Ovary (tissue), 7 donors: ENCODE measurements at regions not wholly inside any gene's neighbourhood (a gene's known extent, or its start where the extent isn't known, plus 50 kb on each side); places are given as distances from the start of the nearest gene placed in this dataset.

ENCODE experiments used
- DNase-seq, 5 donors: peaks; one replicate each; pipeline ENCODE4 v3.0.0-alpha.2; 2019 to 2020
- H3K27ac ChIP-seq, 2 donors: fragments of 200-600 bp; one replicate each; pipeline versions ENCODE4 v1.5.1 to v1.8.0; 2019 to 2022
- H3K27me3 ChIP-seq: fragments of 200-600 bp; one replicate; pipeline ENCODE4 v1.8.0; 2022
- H3K36me3 ChIP-seq: fragments of 200-600 bp; sonication (generic); one replicate; pipeline ENCODE4 v1.5.1; 2019
- H3K4me1 ChIP-seq: one replicate; pipeline ENCODE4 v1.8.1; 2013; ENCODE audit warnings: mild to moderate bottlenecking, moderate library complexity; ENCODE audit not compliant: insufficient read depth
- H3K4me3 ChIP-seq: fragments of 200-600 bp; sonication (generic); one replicate; pipeline ENCODE4 v1.5.1; 2017
- H3K9me3 ChIP-seq, 2 donors: fragments of 200-600 bp in 1 of 2; sonication (generic) in 1 of 2; one replicate each; pipeline versions ENCODE4 v1.5.1 to v1.8.1; 2013 to 2019; ENCODE audit warnings: mild to moderate bottlenecking in 1 of 2, moderate library complexity in 1 of 2
- CTCF ChIP-seq, 3 donors: fragments of 450-650 bp in 2 of 3; fragments of 200-600 bp in 1 of 3; IDR thresholded peaks; one replicate each; pipeline versions ENCODE4 v1.5.1 to v1.8.0; 2016 to 2022; ENCODE audit warnings: antibody characterized with exemption in 3 of 3, mild to moderate bottlenecking in 1 of 3
- EP300 ChIP-seq: sonication (generic); formaldehyde crosslinking; IDR thresholded peaks from one replicate; pipeline ENCODE4 v1.6.1; 2017; ENCODE audit warnings: antibody characterized with exemption
- POLR2A ChIP-seq: fragments of 450-650 bp; IDR thresholded peaks from one replicate; pipeline ENCODE4 v1.6.1; 2017; ENCODE audit warnings: antibody characterized with exemption, mild to moderate bottlenecking, moderate library complexity
- WGBS, 3 donors: extraction: QIAGEN DNeasy Blood & Tissue Kit in 1 of 3; methylation state at CpG; one replicate each; pipeline versions ENCODE4 v1.1.5 to v1.1.7; 2013 to 2017; 5-methylcytosine and 5-hydroxymethylcytosine counted together
- intact Hi-C, 4 donors: fragments of 100-400 bp; cut with DNase I; formaldehyde crosslinking; loops; one replicate each; pipeline versions ENCODE4 v1.11.0 to v1.15.1; 2022 to 2023
- donor health status: DM: no; HTN: no; CAD: no; lungs with moderate emphysema.
- donor health status: DM: no; HTN: no; CAD: no.
- donor health status: Bipolar disorder and iron deficiency.
- donor health status: DM: no; HTN: no; CAD: no.
- donor health status: DM: yes; HTN: yes; CAD: no.

GRCh38 chr2:5329763-5330162 is 362.4 kb upstream of the SOX11 start:
- Histone ChIP-seq H3K27ac (no peak overlapping the region), H3K27me3 (no peaks in the 10 kb centered on the region), H3K9me3 (no peaks in the 10 kb centered on the region), H3K36me3 (no peaks in the 10 kb centered on the region), H3K4me1 (no peaks in the 10 kb centered on the region), H3K4me3 (no peak overlapping the region)
- intact Hi-C loops, result no loop called here
- no peak for DNase-seq
- TF ChIP-seq EP300, result no peak
- WGBS, 3 donors, result 70 to 83% (median 76%) methylated on average over 3 of the region's 3 CpGs

GRCh38 chr2:5330961-5331360 is 361.2 kb upstream of the SOX11 start:
- TF ChIP-seq POLR2A, result no peak
- TF ChIP-seq EP300, result no peak
- no peak for TF ChIP-seq CTCF (IDR thresholded peaks at IDR 0.05)
- Histone ChIP-seq H3K36me3 (no peaks in the 10 kb centered on the region), H3K27ac (no peak overlapping the region), H3K4me1 (no peaks in the 10 kb centered on the region), H3K9me3 (no peaks in the 10 kb centered on the region), H3K27me3 (no peaks in the 10 kb centered on the region), H3K4me3 (no peak overlapping the region)
- 38 to 65% (median 57%) methylated on average over 1 of the region's 1 CpG for WGBS, 3 donors
- intact Hi-C loops, result no loop called here
- DNase-seq, result no peak

GRCh38 chr2:5332925-5333324 is 359.3 kb upstream of the SOX11 start:
- intact Hi-C loops, result no loop called here
- TF ChIP-seq CTCF (IDR thresholded peaks at IDR 0.05) (no peak), POLR2A (no peak), EP300 (no peak)

GRCh38 chr2:5339473-5339872 is 352.7 kb upstream of the SOX11 start:
- H3K27ac ChIP-seq, result no peak overlapping the region
- no peak for TF ChIP-seq CTCF (IDR thresholded peaks at IDR 0.05)
- no peak for TF ChIP-seq POLR2A
- no peak for TF ChIP-seq EP300
- intact Hi-C loops, result no loop called here
- no peaks in the 10 kb centered on the region for H3K36me3 ChIP-seq
- no peak overlapping the region for H3K4me3 ChIP-seq
- no peaks in the 10 kb centered on the region for H3K27me3 ChIP-seq
- H3K4me1 ChIP-seq, result no peaks in the 10 kb centered on the region
- DNase-seq, result no peak
- no peaks in the 10 kb centered on the region for H3K9me3 ChIP-seq

More at GRCh38 chr2:5332925-5333324, 359.3 kb upstream of the SOX11 start:
- Histone ChIP-seq H3K4me1 (no peaks in the 10 kb centered on the region), H3K27me3 (no peaks in the 10 kb centered on the region), H3K9me3 (no peaks in the 10 kb centered on the region), H3K4me3 (no peak overlapping the region), H3K36me3 (no peaks in the 10 kb centered on the region), H3K27ac (no peak overlapping the region)
- DNase-seq, result no peak
- WGBS, 3 donors, result 70 to 73% (median 72%) methylated on average over 3 of the region's 3 CpGs

- Histone ChIP-seq H3K4me1 (no peaks in the 10 kb centered on the region), H3K9me3 (no peaks in the 10 kb centered on the region), H3K36me3 (no peaks in the 10 kb centered on the region), H3K27me3 (no peaks in the 10 kb centered on the region), H3K27ac (no peak overlapping the region), H3K4me3 (no peak overlapping the region)
- 73 to 80% (median 74%) methylated on average over 6 of the region's 6 CpGs for WGBS, 3 donors
- DNase-seq, result no peak
- intact Hi-C loops, result no loop called here
- TF ChIP-seq CTCF (IDR thresholded peaks at IDR 0.05), result no peak
- TF ChIP-seq POLR2A, result no peak
- no peak for TF ChIP-seq EP300
Measured at GRCh38 chr2:5343785-5344335, 348.3 kb upstream of the SOX11 start.
